Adrenal gland (tissue), 9 donors: ENCODE measurements at regions not wholly inside any gene's neighbourhood (a gene's known extent, or its start where the extent isn't known, plus 50 kb on each side); places are given as distances from the start of the nearest gene placed in this dataset.
"Not testable (repeated sequence)": the region's sequence is repeated elsewhere in the genome, so short reads cannot be mapped to it uniquely, and the experiment has no call there.

Experiments
- DNase-seq, 7 donors: peaks; one replicate each; pipeline ENCODE4 v3.0.0-alpha.2; 2019 to 2020
- H3K27ac ChIP-seq, 5 donors: fragments of 200-600 bp; sonication (generic) in 4 of 5; 1 replicate in 3 of 5; 2 replicates in 2 of 5; pipeline versions ENCODE4 v1.5.1 to v1.8.0; 2016 to 2020; ENCODE audit warnings: mild to moderate bottlenecking in 1 of 5
- H3K27me3 ChIP-seq: fragments of 200-600 bp; 2 replicates; pipeline ENCODE4 v1.8.0; 2021
- H3K36me3 ChIP-seq, 2 donors: fragments of 200-600 bp; replicated peaks in 1 of 2; 1 replicate in 1 of 2; 2 replicates in 1 of 2; pipeline versions ENCODE4 v1.5.1 to v1.8.0; 2018 to 2022
- H3K4me1 ChIP-seq, 2 donors: fragments of 200-600 bp; replicated peaks in 1 of 2; 1 replicate in 1 of 2; 2 replicates in 1 of 2; pipeline versions ENCODE4 v1.5.1 to v1.8.0; 2018 to 2021
- H3K4me3 ChIP-seq, 4 donors: fragments of 200-600 bp; sonication (generic) in 3 of 4; one replicate each; pipeline ENCODE4 v1.5.1; 2016 to 2018
- H3K9me3 ChIP-seq, 3 donors: fragments of 200-600 bp; sonication (generic) in 1 of 3; replicated peaks in 1 of 3; 1 replicate in 2 of 3; 2 replicates in 1 of 3; pipeline versions ENCODE4 v1.5.1 to v1.8.0; 2016 to 2021
- CTCF ChIP-seq, 6 experiments: fragments of 450-650 bp in 4 of 6; fragments of 200-600 bp in 2 of 6; sonication (generic) in 1 of 6; IDR thresholded peaks; 1 replicate in 5 of 6; 2 replicates in 1 of 6; pipeline versions ENCODE4 v1.5.1 to v1.8.0; 2016 to 2021; ENCODE audit warnings: antibody characterized with exemption in 6 of 6, mild to moderate bottlenecking in 2 of 6, moderate library complexity in 1 of 6
- POLR2A ChIP-seq, 2 donors: fragments of 450-650 bp; IDR thresholded peaks; one replicate each; pipeline ENCODE4 v1.6.1; 2017; ENCODE audit warnings: antibody characterized with exemption in 2 of 2, mild to moderate bottlenecking in 2 of 2, moderate library complexity in 1 of 2
- WGBS, 4 donors: extraction: QIAGEN DNeasy Blood & Tissue Kit in 2 of 4; methylation state at CpG; one replicate each; pipeline versions ENCODE4 v1.1.5 to v1.1.7; 2013 to 2017; 5-methylcytosine and 5-hydroxymethylcytosine counted together
- intact Hi-C, 2 donors: fragments of 100-400 bp; cut with DNase I; formaldehyde crosslinking; loops; one replicate each; pipeline versions ENCODE4 v1.14.1 to v1.15.0; 2022 to 2023
- donor health status: healthy with polysubstance abuse.
- donor health status: Bipolar disorder and iron deficiency.
- donor health status: DM: yes; HTN: yes; CAD: no.
- donor health status: DM: no; HTN: no; CAD: no.
- donor health status: DM: no; HTN: no; CAD: no.

GRCh38 chrX:66110112-66110511 lies 53.9 kb upstream of the HEPH start:
- intact Hi-C loops = no loop called here

GRCh38 chrX:66107860-66108259 lies 56.2 kb upstream of the HEPH start:
- H3K4me3 ChIP-seq, intact Hi-C loops, H3K9me3 ChIP-seq, H3K4me1 ChIP-seq, H3K27ac ChIP-seq, H3K36me3 ChIP-seq: not testable (repeated sequence)
- H3K27me3 ChIP-seq = peaks cover 18% of the 10 kb centered on the region
- DNase-seq = peak in 1 of 7 donors; percentile 12
- WGBS, 4 donors = 40 to 78% (median 74%) methylated on average over 1 to 4 of the region's 4 CpGs; no CpG with 5 or more reads in 1 of the 4 donors

More at GRCh38 chrX:66110112-66110511, 53.9 kb upstream of the HEPH start:
- Histone ChIP-seq H3K27ac (no peak overlapping the region), H3K4me3 (no peak overlapping the region), H3K4me1 (no peaks in the 10 kb centered on the region), H3K27me3 (peaks cover 18% of the 10 kb centered on the region), H3K9me3 (no peaks in the 10 kb centered on the region), H3K36me3 (no peaks in the 10 kb centered on the region)
- 25 to 55% (median 43%) methylated on average over 3 of the region's 3 CpGs for WGBS, 4 donors
- peak in 2 of 7 donors; percentile 3 to 29 for DNase-seq
- peak; percentile 26 to 57 (median 47) for TF ChIP-seq CTCF (IDR thresholded peaks at IDR 0.05)
- no peak for TF ChIP-seq POLR2A (IDR thresholded peaks at IDR 0.05)

- DNase-seq, H3K9me3 ChIP-seq, H3K4me1 ChIP-seq, H3K4me3 ChIP-seq, H3K36me3 ChIP-seq, intact Hi-C loops, H3K27me3 ChIP-seq, H3K27ac ChIP-seq: not testable (repeated sequence)
- WGBS, 4 donors = 65 to 75% (median 69%) methylated on average over 3 of the region's 3 CpGs
These were observed 61.6 kb upstream of the HEPH start for GRCh38 chrX:66102398-66102797.

- Histone ChIP-seq H3K27me3 (no peaks in the 10 kb centered on the region), H3K9me3 (peaks cover 0 to 7% (median 0%) of the 10 kb centered on the region in 3 donors), H3K36me3 (peaks cover 0 to 4% of the 10 kb centered on the region in 2 donors), H3K4me1 (no peaks in the 10 kb centered on the region), H3K27ac (no peak overlapping the region), H3K4me3 (no peak overlapping the region)
- TF ChIP-seq CTCF (IDR thresholded peaks at IDR 0.05) (no peak), POLR2A (IDR thresholded peaks at IDR 0.05) (no peak)
- intact Hi-C loops = no loop called here
- DNase-seq = no peak
- 71 to 93% (median 83%) methylated on average over 2 of the region's 2 CpGs for WGBS, 4 donors
These were observed 58.3 kb upstream of the VSIG4 start for GRCh38 chrX:66098162-66098561.

- H3K4me3 ChIP-seq, intact Hi-C loops, H3K27me3 ChIP-seq, H3K4me1 ChIP-seq, H3K36me3 ChIP-seq, H3K9me3 ChIP-seq, H3K27ac ChIP-seq, DNase-seq: not testable (repeated sequence)
- 83 to 93% (median 91%) methylated on average over 16 of the region's 16 CpGs for WGBS, 4 donors
These were observed 57.1 kb upstream of the VSIG4 start for GRCh38 chrX:66096987-66097386.

GRCh38 chrX:66090004-66090403 lies 50.1 kb upstream of the VSIG4 start:
- H3K27me3 ChIP-seq, H3K36me3 ChIP-seq, DNase-seq, H3K9me3 ChIP-seq, H3K27ac ChIP-seq, intact Hi-C loops, H3K4me3 ChIP-seq, H3K4me1 ChIP-seq: not testable (repeated sequence)
